SW 1271 (cell line): ENCODE measurements at regions not wholly inside any gene's neighbourhood (a gene's known extent, or its start where the extent isn't known, plus 50 kb on each side); places are given as distances from the start of the nearest gene placed in this dataset.

ENCODE experiments used
- DNase-seq, 2 experiments: peaks; one replicate each; lab custom pipeline; 2025; lab: John Stamatoyannopoulos, UW

DNA sequence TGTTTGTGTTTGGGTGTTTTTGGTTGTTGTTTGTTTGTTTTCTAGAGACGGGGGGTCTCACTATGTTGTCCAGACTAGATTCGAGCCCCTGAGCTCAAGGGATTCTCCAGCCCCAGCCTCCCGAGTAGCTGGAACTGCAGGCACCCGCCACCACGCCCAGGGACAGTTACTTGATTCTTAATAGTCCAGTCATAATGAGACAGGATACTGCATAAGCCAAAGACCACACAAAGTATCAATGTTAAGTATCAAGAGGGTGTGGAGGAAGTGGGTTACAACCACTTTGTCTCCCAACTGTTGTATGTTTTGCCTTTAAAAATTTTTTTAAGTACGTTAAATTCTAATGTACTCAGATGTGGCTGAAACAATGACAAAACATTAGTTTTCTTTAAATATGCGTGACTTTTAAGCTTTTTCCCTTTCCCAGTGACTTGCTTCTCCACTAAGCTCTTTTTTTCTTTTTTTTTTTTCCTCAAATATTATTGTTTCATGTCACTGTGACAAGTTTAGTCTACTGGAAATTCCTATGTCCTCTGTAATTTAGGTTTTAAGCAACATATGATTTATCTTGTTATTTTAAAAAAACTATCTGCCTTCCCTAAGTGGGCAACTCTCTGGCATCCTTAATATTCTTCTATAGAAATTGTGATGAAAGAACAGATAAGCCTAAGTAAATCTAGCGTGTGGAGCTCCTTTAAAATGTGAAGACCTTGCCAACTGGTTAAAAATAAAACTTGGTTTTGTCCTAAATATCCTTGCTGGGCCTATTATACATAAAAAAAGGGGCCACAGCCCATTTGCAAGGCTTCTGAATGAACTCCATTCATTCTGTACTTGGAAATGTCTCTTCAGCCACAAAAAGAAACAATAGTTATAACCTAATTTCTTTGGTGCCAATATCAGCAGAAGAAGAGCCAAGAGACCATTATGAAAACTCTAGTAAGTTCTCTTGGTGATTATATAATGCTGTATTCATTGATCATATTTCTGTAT is 56.2 kb upstream of the DPH5 start:
- no peak for DNase-seq

DNA sequence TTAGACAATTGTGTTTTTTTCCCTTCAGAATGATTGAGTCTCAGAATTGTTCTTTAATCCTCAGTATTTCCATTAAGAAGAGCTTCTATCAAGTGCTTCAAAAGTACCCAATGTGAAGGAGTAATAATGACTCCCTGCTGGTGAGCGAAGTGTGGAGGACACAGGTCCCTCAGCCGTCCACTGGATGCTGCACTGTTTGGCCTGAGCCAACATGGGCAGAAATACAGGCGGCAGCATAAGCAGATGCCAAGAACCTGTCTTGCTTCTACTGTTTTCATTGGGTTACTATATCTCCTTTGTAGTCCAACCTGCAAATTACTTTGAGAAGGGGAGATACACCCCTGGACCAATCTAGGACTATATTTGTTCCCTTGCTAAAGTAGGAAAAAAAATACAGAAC is 55.3 kb upstream of the DPH5 start:
- DNase-seq = no peak

DNA sequence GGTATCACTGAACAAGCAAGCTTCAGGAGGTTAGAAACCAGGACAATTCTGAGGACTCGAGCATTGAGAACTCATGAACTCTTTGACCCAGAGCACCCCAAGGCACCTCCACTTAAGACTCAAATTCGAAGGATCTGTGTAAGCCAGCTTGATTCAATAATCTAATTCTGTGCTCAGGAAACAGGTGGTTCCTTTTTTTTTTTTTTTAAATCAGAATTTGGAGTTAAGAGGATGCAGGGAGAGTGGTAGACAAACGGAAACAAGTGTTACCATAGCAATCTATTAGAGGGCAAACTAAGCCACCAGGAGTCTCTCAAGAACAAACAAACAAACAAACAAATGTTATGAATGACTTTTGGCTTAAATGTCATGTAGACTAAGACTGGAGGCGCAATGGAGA is 53.8 kb upstream of the DPH5 start:
- no peak for DNase-seq

DNA sequence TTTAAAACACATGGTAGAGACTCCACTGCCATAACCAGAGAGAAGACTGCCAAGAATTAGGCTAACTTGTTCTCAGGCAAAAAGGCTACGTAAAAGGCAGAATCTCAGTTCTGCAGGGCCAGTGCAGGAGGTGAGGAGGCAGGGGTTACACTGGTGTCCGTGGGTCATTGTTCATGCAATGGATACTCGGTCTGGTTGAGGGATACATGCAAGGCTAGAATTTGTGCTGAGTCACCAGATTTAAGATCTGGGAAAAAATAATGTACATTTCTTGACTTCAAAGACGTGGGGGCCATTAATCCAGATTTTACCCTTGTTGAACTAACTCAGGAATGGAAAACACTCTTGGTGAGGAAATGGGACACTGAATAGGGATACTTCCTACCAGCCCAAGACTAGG is 52.3 kb upstream of the DPH5 start:
- DNase-seq = no peak

DNA sequence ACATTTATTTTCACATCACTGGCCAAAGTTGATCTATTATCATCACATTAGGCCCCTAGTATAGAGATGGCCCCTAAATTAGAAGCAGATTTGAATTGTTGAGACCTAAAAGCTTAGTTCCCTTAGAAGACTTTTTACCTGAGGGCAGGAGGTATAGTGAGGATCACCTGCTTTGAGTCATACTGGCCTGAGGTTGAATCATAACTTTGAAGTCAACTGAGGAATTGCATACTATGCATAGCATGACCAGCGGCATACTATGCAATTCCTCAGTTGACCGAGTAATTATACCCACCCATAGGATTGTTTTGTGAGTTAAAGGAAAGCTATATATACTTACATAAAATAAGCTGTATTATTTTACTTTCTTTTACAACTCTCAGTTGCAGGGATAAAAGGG is 50.3 kb upstream of the DPH5 start:
- DNase-seq = no peak
